Glutamatergic neuron (in vitro differentiated cells): ENCODE measurements at regions not wholly inside any gene's neighbourhood (a gene's known extent, or its start where the extent isn't known, plus 50 kb on each side); places are given as distances from the start of the nearest gene placed in this dataset.

ENCODE experiments used
- DNase-seq: peaks from one replicate; pipeline ENCODE4 v3.0.0; 2022
- H3K27ac Mint-ChIP-seq: one replicate; pipeline ENCODE4 v1.8.0; 2020; ENCODE audit warnings: mild to moderate bottlenecking, mixed read lengths, inconsistent platforms; ENCODE audit not compliant: unreplicated experiment
- H3K27me3 Mint-ChIP-seq: one replicate; pipeline ENCODE4 v1.8.0; 2020; ENCODE audit warnings: mild to moderate bottlenecking, moderate library complexity, mixed read lengths, inconsistent platforms; ENCODE audit not compliant: unreplicated experiment
- H3K36me3 Mint-ChIP-seq: one replicate; pipeline ENCODE4 v1.8.0; 2020; ENCODE audit warnings: mild to moderate bottlenecking, mixed read lengths, inconsistent platforms; ENCODE audit not compliant: unreplicated experiment
- H3K4me1 Mint-ChIP-seq: one replicate; pipeline ENCODE4 v1.8.0; 2020; ENCODE audit warnings: mild to moderate bottlenecking, low read depth, mixed read lengths, inconsistent platforms; ENCODE audit not compliant: unreplicated experiment
- H3K4me3 Mint-ChIP-seq: one replicate; pipeline ENCODE4 v1.8.0; 2020; ENCODE audit warnings: mild to moderate bottlenecking, mixed read lengths, inconsistent platforms; ENCODE audit not compliant: unreplicated experiment
- H3K9me3 Mint-ChIP-seq: one replicate; pipeline ENCODE4 v1.8.0; 2020; ENCODE audit warnings: mild to moderate bottlenecking, moderate library complexity, mixed read lengths, inconsistent platforms; ENCODE audit not compliant: unreplicated experiment
- TF ChIP-seq, protein P1 (sequence below): fragments of 200-600 bp; sonication (generic); IDR thresholded peaks from one replicate; pipeline ENCODE4 v1.5.0; 2021; ENCODE audit not compliant: partially characterized antibody, unreplicated experiment

DNA sequence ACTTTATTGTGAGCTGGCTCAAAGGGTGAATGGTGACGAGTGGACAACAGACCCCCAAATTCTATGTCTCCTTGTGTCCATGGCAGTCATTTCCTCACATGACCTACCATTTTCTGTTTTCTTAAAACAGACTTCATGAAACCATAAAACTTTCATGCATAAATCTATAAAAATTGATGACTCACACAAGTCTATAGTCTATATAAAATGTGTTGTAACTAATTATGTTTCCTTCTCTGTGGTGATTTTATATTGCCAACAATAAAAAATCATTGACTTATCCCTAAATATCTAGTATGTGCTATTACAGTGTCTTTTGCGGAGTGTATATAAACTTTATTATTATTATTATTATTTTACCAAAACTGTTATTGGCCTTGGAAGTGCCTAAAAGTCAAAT lies 382.4 kb downstream of the MAT2B start:
- TF ChIP-seq, protein P1, sequence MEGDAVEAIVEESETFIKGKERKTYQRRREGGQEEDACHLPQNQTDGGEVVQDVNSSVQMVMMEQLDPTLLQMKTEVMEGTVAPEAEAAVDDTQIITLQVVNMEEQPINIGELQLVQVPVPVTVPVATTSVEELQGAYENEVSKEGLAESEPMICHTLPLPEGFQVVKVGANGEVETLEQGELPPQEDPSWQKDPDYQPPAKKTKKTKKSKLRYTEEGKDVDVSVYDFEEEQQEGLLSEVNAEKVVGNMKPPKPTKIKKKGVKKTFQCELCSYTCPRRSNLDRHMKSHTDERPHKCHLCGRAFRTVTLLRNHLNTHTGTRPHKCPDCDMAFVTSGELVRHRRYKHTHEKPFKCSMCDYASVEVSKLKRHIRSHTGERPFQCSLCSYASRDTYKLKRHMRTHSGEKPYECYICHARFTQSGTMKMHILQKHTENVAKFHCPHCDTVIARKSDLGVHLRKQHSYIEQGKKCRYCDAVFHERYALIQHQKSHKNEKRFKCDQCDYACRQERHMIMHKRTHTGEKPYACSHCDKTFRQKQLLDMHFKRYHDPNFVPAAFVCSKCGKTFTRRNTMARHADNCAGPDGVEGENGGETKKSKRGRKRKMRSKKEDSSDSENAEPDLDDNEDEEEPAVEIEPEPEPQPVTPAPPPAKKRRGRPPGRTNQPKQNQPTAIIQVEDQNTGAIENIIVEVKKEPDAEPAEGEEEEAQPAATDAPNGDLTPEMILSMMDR: no peak
- Mint-ChIP-seq H3K4me1 (peaks cover 5% of the 10 kb centered on the region), H3K27me3 (no peaks in the 10 kb centered on the region), H3K27ac (no peak overlapping the region), H3K36me3 (no peaks in the 10 kb centered on the region), H3K9me3 (peaks cover 2% of the 10 kb centered on the region), H3K4me3 (no peak overlapping the region)
- no peak for DNase-seq

- Mint-ChIP-seq H3K4me3 (no peak overlapping the region), H3K9me3 (peaks cover 2% of the 10 kb centered on the region), H3K27ac (no peak overlapping the region), H3K4me1 (peaks cover 5% of the 10 kb centered on the region), H3K36me3 (no peaks in the 10 kb centered on the region), H3K27me3 (no peaks in the 10 kb centered on the region)
- TF ChIP-seq, protein P1: no peak
- no peak for DNase-seq
Observed at GRCh38 chr5:163888366-163888765, 382.9 kb downstream of the MAT2B start.

- TF ChIP-seq, protein P1: no peak
- Mint-ChIP-seq H3K27me3 (no peaks in the 10 kb centered on the region), H3K36me3 (no peaks in the 10 kb centered on the region), H3K4me3 (no peak overlapping the region), H3K9me3 (peaks cover 2% of the 10 kb centered on the region), H3K27ac (no peak overlapping the region), H3K4me1 (peaks cover 9% of the 10 kb centered on the region)
- no peak for DNase-seq
Observed at GRCh38 chr5:163889369-163889768, 383.9 kb downstream of the MAT2B start.

DNA sequence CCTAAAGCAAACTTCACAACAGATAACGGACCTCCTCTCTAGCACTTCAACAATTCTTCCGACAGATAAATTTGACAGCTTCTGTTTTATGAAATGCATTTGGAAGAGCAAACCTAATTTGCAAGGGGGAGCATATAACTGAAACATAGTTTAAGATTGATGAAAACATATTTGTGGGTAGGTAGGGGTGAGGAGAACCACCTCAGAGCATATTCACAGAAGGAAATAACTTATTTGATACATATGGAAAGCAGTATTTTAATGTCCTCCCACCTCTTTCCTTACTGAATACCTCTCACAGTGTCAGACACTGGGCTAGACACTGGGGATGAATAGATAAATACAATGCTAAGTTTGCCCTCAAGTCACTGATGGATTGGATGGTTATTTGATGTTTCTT lies 384.8 kb downstream of the MAT2B start:
- TF ChIP-seq, protein P1: no peak
- Mint-ChIP-seq H3K27ac (no peak overlapping the region), H3K9me3 (peaks cover 2% of the 10 kb centered on the region), H3K36me3 (no peaks in the 10 kb centered on the region), H3K4me3 (no peak overlapping the region), H3K4me1 (peaks cover 9% of the 10 kb centered on the region), H3K27me3 (no peaks in the 10 kb centered on the region)
- no peak for DNase-seq

GRCh38 chr5:163893281-163893680 lies 387.9 kb downstream of the MAT2B start:
- DNase-seq: no peak
- peaks cover 12% of the 10 kb centered on the region for H3K4me1 Mint-ChIP-seq
- H3K4me3 Mint-ChIP-seq: no peak overlapping the region
- no peaks in the 10 kb centered on the region for H3K27me3 Mint-ChIP-seq
- no peaks in the 10 kb centered on the region for H3K36me3 Mint-ChIP-seq
- TF ChIP-seq, protein P1: no peak
- peaks cover 2% of the 10 kb centered on the region for H3K9me3 Mint-ChIP-seq
- no peak overlapping the region for H3K27ac Mint-ChIP-seq
